ENCODE measurements at regions not wholly inside any gene's neighbourhood (a gene's known extent, or its start where the extent isn't known, plus 50 kb on each side); places are given as distances from the start of the nearest gene placed in this dataset.

DNA sequence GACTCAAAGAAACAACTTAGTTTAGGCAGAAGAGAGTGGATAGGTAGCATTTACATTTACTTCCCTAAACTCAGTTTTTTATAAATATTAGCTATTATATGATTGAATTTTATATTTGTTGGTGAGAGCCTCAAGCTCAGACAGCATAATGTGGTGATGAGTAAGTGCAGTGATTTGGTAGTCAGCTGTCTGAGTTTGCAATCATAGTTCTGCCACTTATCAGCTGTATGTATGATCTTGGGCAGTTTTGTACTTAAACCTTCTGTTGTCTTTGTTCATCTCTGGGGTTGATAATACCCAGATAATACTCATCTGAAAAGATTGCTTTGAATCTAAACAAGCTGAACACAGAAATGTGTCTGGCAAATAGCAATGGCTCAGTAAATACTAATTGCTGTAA is 108.8 kb downstream of the ANXA1 start:
- ATAC-seq (ENCODE audit: low read depth): no peak

More for the DNA sequence above, 108.8 kb downstream of the ANXA1 start:
- DNase-seq: no peak
- Histone ChIP-seq H3K4me3 (ENCODE audit: insufficient read depth, low read depth, low read length) (no peak overlapping the region), H3K9me1 (ENCODE audit: insufficient read depth, low read length) (no peaks in the 10 kb centered on the region), H3K27me3 (ENCODE audit: control insufficient read depth, insufficient read depth, low read length) (no peaks in the 10 kb centered on the region), H3K79me1 (ENCODE audit: low read depth in 1 of 2, low read length in 2 of 2) (no peaks in the 10 kb centered on the region), H2BK120ac (ENCODE audit: low read depth, low read length) (no peak overlapping the region), H3K9me3 (ENCODE audit: control insufficient read depth, insufficient read depth, low read length) (no peaks in the 10 kb centered on the region), H2AK5ac (ENCODE audit: low read depth, low read length) (no peak overlapping the region), H3K9ac (ENCODE audit: low read depth, low read length) (no peak overlapping the region), H3K36me3 (ENCODE audit: control insufficient read depth, insufficient read depth, low read length) (no peaks in the 10 kb centered on the region), H3K4me2 (ENCODE audit: low read depth, low read length) (no peak overlapping the region), H2BK5ac (ENCODE audit: low read depth, low read length, poor library complexity, severe bottlenecking) (no peak overlapping the region), H4K8ac (ENCODE audit: low read depth in 2 of 2, low read length in 2 of 2) (no peak overlapping the region), H2AFZ (replicated peaks; ENCODE audit: low read length, poor library complexity) (no peak overlapping the region), H2BK15ac (ENCODE audit: low read depth, low read length) (no peak overlapping the region), H3K56ac (ENCODE audit: extremely low read depth, insufficient read depth, low read length) (no peak overlapping the region), H2BK20ac (ENCODE audit: low read depth, low read length) (no peak overlapping the region), H2AK9ac (replicated peaks; ENCODE audit: low read depth, low read length, poor library complexity) (no peak overlapping the region), H4K5ac (ENCODE audit: low read depth, low read length) (no peak overlapping the region), H3K4ac (ENCODE audit: low read depth, low read length) (no peak overlapping the region), H3K14ac (replicated peaks; ENCODE audit: low read depth, low read length) (no peak overlapping the region), H3K18ac (ENCODE audit: low read depth, low read length) (no peak overlapping the region), H3K27ac (ENCODE audit: insufficient read depth, low read length) (no peak overlapping the region), H4K20me1 (ENCODE audit: insufficient read depth, low read length) (no peaks in the 10 kb centered on the region), H3K23ac (ENCODE audit: low read depth, low read length) (no peak overlapping the region), H3K4me1 (ENCODE audit: control insufficient read depth, insufficient read depth, low read length) (no peaks in the 10 kb centered on the region), H4K91ac (ENCODE audit: insufficient read depth, low read depth, low read length) (no peak overlapping the region)
- dilution Hi-C loops (cut with HindIII; ENCODE audit: low sequenced_read_pairs, unreplicated experiment) (no loop called here), intact Hi-C loops (cut with micrococcal nuclease) (no loop called here), in situ Hi-C loops (cut with MboI; ENCODE audit: low sequenced_read_pairs) (no loop called here)
- TF ChIP-seq SMC3 (IDR thresholded peaks at IDR 0.05; ENCODE audit: low read depth, low read length) (no peak), USF2 (IDR thresholded peaks at IDR 0.05; ENCODE audit: low read depth, low read length) (no peak), CHD1 (IDR thresholded peaks at IDR 0.05; ENCODE audit: low read depth, low read length) (no peak), BHLHE40 (IDR thresholded peaks at IDR 0.05; ENCODE audit: low read depth, low read length) (no peak), RFX5 (IDR thresholded peaks at IDR 0.05; ENCODE audit: low read depth, low read length) (no peak), MXI1 (IDR thresholded peaks at IDR 0.05; ENCODE audit: borderline replicate concordance, low read depth, low read length) (no peak), NFE2L2 (IDR thresholded peaks at IDR 0.05; ENCODE audit: low read depth, low read length) (no peak), POLR2A (IDR thresholded peaks at IDR 0.05; ENCODE audit: low read depth, low read length) (no peak), FOS (IDR thresholded peaks at IDR 0.05; ENCODE audit: low read depth, low read length) (no peak), CEBPB (IDR thresholded peaks at IDR 0.05; ENCODE audit: low read depth, low read length) (no peak), RCOR1 (IDR thresholded peaks at IDR 0.05; ENCODE audit: insufficient replicate concordance, low read length) (no peak)
- CTCF ChIA-PET: interaction anchor here (1.0 kb wide), 1 partner anchor 12 kb away, joined by 3 read pairs; no protein-coding TSS in a partner anchor
- no TSS peak for BruUV-seq (replicated peaks)
- POLR2A ChIA-PET (ENCODE audit: unreplicated experiment): no interaction called here

Measured in IMR-90 (cell line).